ENCODE measurements at regions not wholly inside any gene's neighbourhood (a gene's known extent, or its start where the extent isn't known, plus 50 kb on each side); places are given as distances from the start of the nearest gene placed in this dataset.
"Not testable (repeated sequence)": the region's sequence is repeated elsewhere in the genome, so short reads cannot be mapped to it uniquely, and the experiment has no call there.

- not testable (repeated sequence) for TF ChIP-seq EZH2phosphoT487 (IDR thresholded peaks at IDR 0.05; ENCODE audit: borderline replicate concordance); CTCF (conservative IDR thresholded peaks at IDR 0.05; ENCODE audit: low read length)
These were observed 116.2 kb upstream of the F3 start for GRCh38 chr1:94657776-94658175.
